Endothelial cell of umbilical vein (primary cell): ENCODE measurements at regions not wholly inside any gene's neighbourhood (a gene's known extent, or its start where the extent isn't known, plus 50 kb on each side); places are given as distances from the start of the nearest gene placed in this dataset.

Experiments used
- BruUV-seq: library from RNA; stranded (reverse); fragments of 400-500 nt; replicated peaks from 2 replicates; lab custom pipeline; 2021; lab: Mats Ljungman, UMichigan
- CTCF ChIA-PET: fragments of 300-600, 350-600 bp; sonication (Branson Sonifier 250); formaldehyde crosslinking; loops from one replicate; lab custom pipeline; 2021; ENCODE audit warnings: antibody characterized with exemption, inconsistent platforms; lab: Charles Lee
- POLR2A ChIA-PET: fragments of 300-600, 350-600 bp; sonication (Branson Sonifier 250); formaldehyde crosslinking; loops from one replicate; lab custom pipeline; 2021; ENCODE audit warnings: antibody characterized with exemption, inconsistent platforms; lab: Charles Lee
- DNase-seq: peaks from one replicate; pipeline ENCODE4 v3.0.0-alpha.2; 2011; ENCODE audit warnings: low read depth, low spot score
- FAIRE-seq: peaks from 2 replicates; lab custom pipeline; 2011; peaks lifted over from hg19 to GRCh38; lab: Jason Lieb, UNC
- H2AFZ ChIP-seq: 2 replicates; pipeline ENCODE4 v1.6.0; 2012; ENCODE audit warnings: low read depth, low read length, control low read depth, inconsistent platforms
- H3K27ac ChIP-seq: 2 replicates; pipeline ENCODE4 v1.5.1; 2011; ENCODE audit warnings: low read depth, mild to moderate bottlenecking, control low read depth, low read length, moderate library complexity; ENCODE audit not compliant: insufficient read depth
- H3K27me3 ChIP-seq, 2 experiments: 2 replicates each; pipeline versions ENCODE4 v1.6.0 to v1.6.1; 2011; ENCODE audit warnings: low read length in 2 of 2, mixed read lengths in 1 of 2; ENCODE audit not compliant: control insufficient read depth in 2 of 2, insufficient read depth in 2 of 2
- H3K36me3 ChIP-seq, 2 experiments: 2 replicates in 1 of 2; 3 replicates in 1 of 2; pipeline ENCODE4 v1.5.1; 2011; ENCODE audit warnings: low read length in 2 of 2, mild to moderate bottlenecking in 1 of 2, moderate library complexity in 1 of 2; ENCODE audit not compliant: control insufficient read depth in 2 of 2, insufficient read depth in 2 of 2; ENCODE audit errors: extremely low read depth in 1 of 2
- H3K4me1 ChIP-seq: 3 replicates; pipeline ENCODE4 v1.5.1; 2011; ENCODE audit warnings: mild to moderate bottlenecking, low read length; ENCODE audit not compliant: control insufficient read depth, insufficient read depth; ENCODE audit errors: extremely low read depth
- H3K4me2 ChIP-seq: 2 replicates; pipeline ENCODE4 v1.6.1; 2011; ENCODE audit warnings: low read length, control low read depth, mixed read lengths; ENCODE audit not compliant: insufficient read depth
- H3K4me3 ChIP-seq, 3 experiments: fragments of 200-600 bp in 1 of 3; sonication (generic), shearing (Covaris generic) in 1 of 3; replicated peaks in 1 of 3; 2 replicates each; pipeline ENCODE4 v1.5.1; 2011 to 2016; ENCODE audit warnings: control low read depth in 3 of 3, low read length in 3 of 3, mild to moderate bottlenecking in 2 of 3, inconsistent platforms in 1 of 3, low read depth in 1 of 3, moderate library complexity in 1 of 3; ENCODE audit not compliant: insufficient read depth in 1 of 3
- H3K79me2 ChIP-seq: 2 replicates; pipeline ENCODE4 v1.6.0; 2012; ENCODE audit warnings: low read length, inconsistent platforms; ENCODE audit not compliant: control insufficient read depth, insufficient read depth
- H3K9ac ChIP-seq: replicated peaks from 2 replicates; pipeline ENCODE3; 2011; ENCODE audit warnings: low read length, control low read depth; ENCODE audit not compliant: insufficient read depth; ENCODE audit errors: extremely low read depth
- H3K9me1 ChIP-seq: replicated peaks from 3 replicates; pipeline ENCODE4 v1.6.0; 2011; ENCODE audit warnings: mild to moderate bottlenecking, low read length; ENCODE audit not compliant: control insufficient read depth, insufficient read depth; ENCODE audit errors: extremely low read depth
- H3K9me3 ChIP-seq: replicated peaks from 2 replicates; pipeline ENCODE4 v1.5.1; 2012; ENCODE audit warnings: low read length, inconsistent platforms; ENCODE audit not compliant: control insufficient read depth, insufficient read depth
- H4K20me1 ChIP-seq: replicated peaks from 2 replicates; pipeline ENCODE3; 2011; ENCODE audit warnings: mild to moderate bottlenecking, low read length; ENCODE audit not compliant: control insufficient read depth, insufficient read depth; ENCODE audit errors: extremely low read depth
- EZH2 ChIP-seq: IDR thresholded peaks from 2 replicates; pipeline ENCODE4 v1.6.1; 2012; ENCODE audit warnings: borderline replicate concordance, low read depth, mild to moderate bottlenecking, moderate library complexity, low read length, inconsistent platforms; ENCODE audit not compliant: severe bottlenecking
- FOS ChIP-seq: IDR thresholded peaks from 2 replicates; pipeline ENCODE4 v1.6.1; 2011; ENCODE audit warnings: mild to moderate bottlenecking, low read length, moderate library complexity, borderline replicate concordance; ENCODE audit not compliant: insufficient read depth
- GATA2 ChIP-seq: IDR thresholded peaks from 2 replicates; pipeline ENCODE4 v1.7.0; 2011; ENCODE audit warnings: low read depth, mild to moderate bottlenecking, moderate library complexity, mixed read lengths, low read length; ENCODE audit not compliant: insufficient read length, insufficient read depth
- JUN ChIP-seq: IDR thresholded peaks from 2 replicates; pipeline ENCODE4 v1.6.1; 2011; ENCODE audit warnings: borderline replicate concordance, low read depth; ENCODE audit not compliant: insufficient read length, insufficient read depth
- POLR2A ChIP-seq: IDR thresholded peaks from 2 replicates; pipeline ENCODE4 v1.6.1; 2012; ENCODE audit warnings: low read depth, mild to moderate bottlenecking, control low read depth, low read length
- POLR2AphosphoS5 ChIP-seq: IDR thresholded peaks from 2 replicates; pipeline ENCODE4 v1.6.1; 2012; ENCODE audit warnings: low read depth, mild to moderate bottlenecking, control low read depth, low read length, moderate library complexity; ENCODE audit not compliant: insufficient read depth
- dilution Hi-C: fragments of 300-500 bp; cut with MboI; formaldehyde crosslinking; loops from one replicate; pipeline ENCODE4 v1.15.0; 2019; ENCODE audit warnings: low sequenced_read_pairs; ENCODE audit not compliant: extremely low pct_ligation_motif_present
- intact Hi-C: fragments of 100-400 bp; cut with micrococcal nuclease; formaldehyde crosslinking; loops from one replicate; pipeline ENCODE4 v1.10.0; 2022
- TF ChIP-seq, protein P1 (sequence below): IDR thresholded peaks from 2 replicates; pipeline ENCODE4 v1.6.1; 2011; ENCODE audit not compliant: insufficient read depth, insufficient read length
- TF ChIP-seq, protein P2 (sequence below), 2 donors: IDR thresholded peaks; 1 replicate in 1 of 2; 2 replicates in 1 of 2; pipeline ENCODE4 v1.5.1; 2011; ENCODE audit warnings: low read length in 2 of 2, mild to moderate bottlenecking in 2 of 2, moderate library complexity in 2 of 2, control low read depth in 1 of 2, inconsistent platforms in 1 of 2, low read depth in 1 of 2; ENCODE audit not compliant: insufficient read depth in 1 of 2; ENCODE audit errors: extremely low read depth in 1 of 2

DNA sequence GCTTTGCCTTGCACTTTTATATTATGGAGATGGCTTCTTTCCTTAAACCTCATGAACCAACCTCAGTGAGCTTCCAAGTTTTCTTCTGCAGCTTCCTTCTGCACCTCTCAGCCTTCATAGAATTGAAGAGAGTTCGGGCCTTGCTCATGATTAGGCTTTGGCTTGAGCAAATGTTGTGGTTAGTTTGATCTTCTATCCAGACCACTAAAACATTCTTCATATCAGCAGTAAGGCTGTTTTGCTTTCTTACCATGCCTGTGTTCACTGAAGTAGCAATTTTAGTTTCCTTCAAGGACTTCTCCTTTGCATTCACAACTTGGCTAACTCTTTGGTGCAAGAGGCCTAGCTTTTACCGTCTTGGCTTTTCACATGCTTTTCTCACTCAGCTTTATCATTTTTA is 125.4 kb downstream of the SNAPC1 start:
- no TSS peak for BruUV-seq

DNA sequence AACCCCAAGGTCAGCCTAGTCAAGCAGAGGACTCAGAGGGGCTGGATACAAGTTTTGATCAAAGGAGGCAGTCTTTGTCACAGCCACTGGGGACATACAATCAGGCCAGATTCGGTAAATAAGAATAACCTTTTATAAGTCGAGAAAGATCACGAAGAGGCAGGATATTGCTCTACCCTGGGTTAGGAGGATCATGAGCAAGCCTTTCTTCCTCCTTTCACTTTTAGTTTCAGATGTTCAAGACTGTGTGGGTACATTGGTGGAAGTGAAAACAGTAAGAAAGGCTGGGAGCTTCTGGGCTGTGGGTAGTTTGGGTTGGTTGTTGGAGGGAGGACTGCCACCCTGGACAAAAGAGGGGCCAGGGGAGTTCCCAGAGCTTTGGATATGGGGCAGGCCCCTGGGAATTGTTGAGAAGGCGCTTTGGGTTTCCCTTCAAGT is 127.7 kb downstream of the SNAPC1 start:
- Histone ChIP-seq H3K27ac (no peak overlapping the region), H3K9ac (no peak overlapping the region), H3K79me2 (no peaks in the 10 kb centered on the region), H3K4me2 (no peak overlapping the region), H3K4me3 (no peak overlapping the region), H2AFZ (no peak overlapping the region), H3K36me3 (no peaks in the 10 kb centered on the region), H3K4me1 (no peaks in the 10 kb centered on the region), H3K9me1 (no peaks in the 10 kb centered on the region), H3K9me3 (no peaks in the 10 kb centered on the region), H4K20me1 (no peaks in the 10 kb centered on the region), H3K27me3 (peaks cover 4 to 15% of the 10 kb centered on the region in 2 experiments)
- dilution Hi-C loops: no loop called here
- intact Hi-C loops: loop anchor here (5.0 kb wide), 1 partner anchor 428 kb away; no protein-coding TSS in a partner anchor
- TF ChIP-seq POLR2AphosphoS5 (no peak), GATA2 (no peak), EZH2 (no peak)
- TF ChIP-seq, protein P1, sequence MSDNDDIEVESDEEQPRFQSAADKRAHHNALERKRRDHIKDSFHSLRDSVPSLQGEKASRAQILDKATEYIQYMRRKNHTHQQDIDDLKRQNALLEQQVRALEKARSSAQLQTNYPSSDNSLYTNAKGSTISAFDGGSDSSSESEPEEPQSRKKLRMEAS: no peak
- ChIA-PET CTCF (interaction anchor here (0.9 to 1.3 kb wide), 3 partner anchors 10 to 238 kb away, joined by 3 to 4 read pairs (median 3); no protein-coding TSS in a partner anchor), POLR2A (no interaction called here)
- no peak for FAIRE-seq
- DNase-seq: no peak
- BruUV-seq: no TSS peak

More for the DNA sequence above, 125.4 kb downstream of the SNAPC1 start:
- Histone ChIP-seq H3K36me3 (no peaks in the 10 kb centered on the region), H3K79me2 (no peaks in the 10 kb centered on the region), H3K4me1 (no peaks in the 10 kb centered on the region), H3K27me3 (peaks cover 7 to 17% of the 10 kb centered on the region in 2 experiments), H4K20me1 (no peaks in the 10 kb centered on the region), H3K9me1 (no peaks in the 10 kb centered on the region), H3K9me3 (no peaks in the 10 kb centered on the region), H3K9ac (no peak overlapping the region), H3K4me2 (no peak overlapping the region), H3K4me3 (no peak overlapping the region), H3K27ac (no peak overlapping the region), H2AFZ (no peak overlapping the region)
- FAIRE-seq (no peak), DNase-seq (no peak)
- no peak for TF ChIP-seq JUN
- TF ChIP-seq, protein P2, sequence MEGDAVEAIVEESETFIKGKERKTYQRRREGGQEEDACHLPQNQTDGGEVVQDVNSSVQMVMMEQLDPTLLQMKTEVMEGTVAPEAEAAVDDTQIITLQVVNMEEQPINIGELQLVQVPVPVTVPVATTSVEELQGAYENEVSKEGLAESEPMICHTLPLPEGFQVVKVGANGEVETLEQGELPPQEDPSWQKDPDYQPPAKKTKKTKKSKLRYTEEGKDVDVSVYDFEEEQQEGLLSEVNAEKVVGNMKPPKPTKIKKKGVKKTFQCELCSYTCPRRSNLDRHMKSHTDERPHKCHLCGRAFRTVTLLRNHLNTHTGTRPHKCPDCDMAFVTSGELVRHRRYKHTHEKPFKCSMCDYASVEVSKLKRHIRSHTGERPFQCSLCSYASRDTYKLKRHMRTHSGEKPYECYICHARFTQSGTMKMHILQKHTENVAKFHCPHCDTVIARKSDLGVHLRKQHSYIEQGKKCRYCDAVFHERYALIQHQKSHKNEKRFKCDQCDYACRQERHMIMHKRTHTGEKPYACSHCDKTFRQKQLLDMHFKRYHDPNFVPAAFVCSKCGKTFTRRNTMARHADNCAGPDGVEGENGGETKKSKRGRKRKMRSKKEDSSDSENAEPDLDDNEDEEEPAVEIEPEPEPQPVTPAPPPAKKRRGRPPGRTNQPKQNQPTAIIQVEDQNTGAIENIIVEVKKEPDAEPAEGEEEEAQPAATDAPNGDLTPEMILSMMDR (IDR thresholded peaks at IDR 0.05; ENCODE audit: extremely low read depth in 1 of 2, insufficient read depth in 1 of 2, low read depth in 1 of 2, low read length in 2 of 2): no peak
- no peak for TF ChIP-seq FOS
- no peak for TF ChIP-seq POLR2AphosphoS5
- TF ChIP-seq EZH2: no peak
- TF ChIP-seq POLR2A: no peak
- dilution Hi-C loops (no loop called here), intact Hi-C loops (no loop called here)
- ChIA-PET CTCF (interaction anchor here (1.2 kb wide), 1 partner anchor 239 kb away, joined by 4 read pairs; no protein-coding TSS in a partner anchor), POLR2A (no interaction called here)
